Limb (tissue), 2 donors: ENCODE measurements at regions not wholly inside any gene's neighbourhood (a gene's known extent, or its start where the extent isn't known, plus 50 kb on each side); places are given as distances from the start of the nearest gene placed in this dataset.
A peak's percentile ranks its signal among the peaks of the same experiment; 100 is the strongest.

Experiments used
- DNase-seq, 2 donors: peaks; one replicate each; pipeline ENCODE4 v3.0.0-alpha.2; 2016; ENCODE audit errors: extremely low spot score in 2 of 2

DNA sequence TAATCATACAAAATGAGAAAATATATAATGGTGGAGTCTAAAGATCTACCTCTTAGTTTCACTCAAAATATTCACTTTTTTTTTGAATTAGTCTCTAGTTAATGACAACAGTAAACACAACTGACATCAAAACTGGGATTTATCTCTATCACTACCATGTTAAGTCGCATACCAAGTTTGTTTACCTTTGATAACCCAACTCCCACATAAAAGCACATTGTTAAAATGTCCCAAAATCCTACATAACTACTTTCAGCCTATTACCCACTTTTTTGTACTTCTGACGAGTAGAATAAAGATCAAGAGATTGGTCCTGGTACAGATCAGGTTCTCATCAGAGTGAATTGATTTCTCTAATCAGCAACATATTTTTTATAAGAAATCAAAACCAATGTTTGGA is 518.5 kb downstream of the EPHA3 start:
- no peak for DNase-seq

DNA sequence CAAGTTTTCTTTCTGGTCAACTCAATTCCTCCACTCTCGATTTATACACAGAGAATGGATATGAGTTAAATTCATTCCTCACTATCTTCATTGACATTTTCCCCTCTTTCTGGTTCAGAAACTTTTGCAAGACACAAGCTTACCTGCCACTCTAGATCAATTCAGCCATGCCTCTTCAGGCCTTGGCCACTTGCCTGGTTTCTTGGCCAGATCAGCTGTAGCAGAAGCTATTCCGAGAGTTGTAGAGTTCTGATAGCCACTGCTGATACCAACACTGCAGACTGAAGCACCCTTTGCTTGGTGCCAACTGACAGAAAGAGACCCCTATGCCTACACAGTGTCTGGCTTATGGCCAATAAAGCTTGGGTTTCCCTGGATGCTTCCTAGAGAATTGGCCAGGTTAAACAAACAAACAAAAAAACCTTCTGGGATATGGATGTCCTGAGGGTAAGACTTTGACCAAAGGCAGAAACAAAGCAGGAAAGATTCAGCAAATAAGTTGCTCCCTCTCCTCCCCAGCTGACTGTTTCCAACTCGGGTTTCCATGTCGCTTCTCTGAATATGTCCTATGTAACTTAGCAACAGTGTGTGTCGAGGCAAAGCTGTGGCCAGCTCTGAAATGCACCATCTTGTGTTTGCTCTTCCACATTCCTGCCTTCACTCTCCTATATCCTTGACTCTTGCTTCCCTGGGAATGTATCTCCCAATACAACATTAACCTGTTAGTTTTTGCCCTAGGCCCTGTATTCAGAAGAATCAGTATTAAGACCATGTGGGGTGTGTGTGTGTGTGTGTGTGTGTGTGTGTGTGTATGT is 521.6 kb downstream of the EPHA3 start:
- DNase-seq: no peak

DNA sequence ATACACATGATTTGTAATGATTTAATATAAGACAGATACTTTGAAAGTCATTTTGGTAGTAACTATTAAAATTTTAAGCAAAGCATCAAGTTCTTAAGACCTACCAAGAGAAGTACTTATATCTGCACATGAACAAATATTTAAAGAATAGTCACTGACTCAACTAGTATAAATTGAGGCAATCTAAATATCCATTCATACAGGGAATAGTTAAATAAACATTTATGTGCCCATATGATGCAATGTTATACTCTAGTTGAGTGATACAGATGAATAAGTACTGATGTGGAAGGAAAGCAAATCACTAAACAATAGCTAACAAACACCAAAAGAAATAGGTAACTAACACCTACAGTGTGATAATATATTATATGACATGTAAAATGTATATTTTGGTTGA is 527.7 kb downstream of the EPHA3 start:
- no peak for DNase-seq

DNA sequence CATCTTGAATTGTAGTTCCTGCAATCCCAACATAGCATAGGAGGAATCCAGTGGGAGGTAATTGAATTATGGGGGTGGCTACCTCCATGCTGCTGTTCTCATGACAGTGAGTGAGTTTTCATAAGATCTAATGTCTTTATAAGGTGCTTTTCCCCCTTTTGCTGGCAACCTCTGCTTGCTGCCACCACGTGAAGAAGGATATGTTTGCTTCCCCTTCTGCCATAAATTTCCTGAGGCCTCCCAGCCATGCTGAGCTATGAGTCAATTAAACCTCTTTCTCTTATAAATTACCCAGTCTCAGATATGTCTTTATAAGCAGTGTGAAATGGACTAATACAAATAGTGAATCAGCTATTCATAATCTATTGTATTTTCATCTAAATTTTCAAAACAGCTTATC is 537.3 kb downstream of the EPHA3 start:
- DNase-seq: no peak

DNA sequence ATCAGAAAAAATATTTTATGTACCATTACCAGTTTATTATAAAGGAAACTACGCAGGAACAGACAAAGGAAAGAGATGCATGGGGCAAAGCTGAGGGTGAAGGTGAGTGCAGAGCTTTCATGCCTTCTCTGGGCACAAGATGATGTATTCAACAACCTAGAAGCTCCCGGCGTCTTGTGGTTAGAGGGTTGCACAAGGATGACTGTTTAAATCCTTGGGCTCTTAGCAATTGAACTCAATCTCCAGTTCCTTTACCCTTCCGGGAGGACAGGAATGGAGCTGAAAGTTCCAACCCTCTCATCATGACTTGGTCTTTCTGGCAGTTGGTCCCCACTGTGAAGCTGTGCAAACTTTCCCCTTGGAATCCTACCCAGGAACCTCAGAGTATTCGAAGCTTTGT is 542.0 kb downstream of the EPHA3 start:
- DNase-seq: no peak

DNA sequence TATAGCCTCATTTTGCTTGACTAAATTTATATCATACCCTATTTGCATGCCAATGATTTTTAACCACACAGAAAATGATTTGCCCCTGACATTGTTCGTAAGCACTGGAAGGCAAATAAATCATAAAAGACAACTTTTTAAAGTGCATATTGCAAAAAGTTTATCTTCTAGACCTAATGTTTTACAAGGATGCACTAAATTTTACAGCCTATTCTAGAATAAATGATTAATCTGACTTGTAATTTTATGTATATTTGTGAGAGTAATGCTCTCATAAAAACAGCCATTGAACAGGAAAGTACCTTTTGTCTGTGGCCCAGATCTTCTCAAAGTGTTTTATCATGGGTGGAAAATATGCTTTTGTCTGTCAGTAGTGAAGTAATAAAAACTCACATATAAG is 546.6 kb downstream of the EPHA3 start:
- no peak for DNase-seq

DNA sequence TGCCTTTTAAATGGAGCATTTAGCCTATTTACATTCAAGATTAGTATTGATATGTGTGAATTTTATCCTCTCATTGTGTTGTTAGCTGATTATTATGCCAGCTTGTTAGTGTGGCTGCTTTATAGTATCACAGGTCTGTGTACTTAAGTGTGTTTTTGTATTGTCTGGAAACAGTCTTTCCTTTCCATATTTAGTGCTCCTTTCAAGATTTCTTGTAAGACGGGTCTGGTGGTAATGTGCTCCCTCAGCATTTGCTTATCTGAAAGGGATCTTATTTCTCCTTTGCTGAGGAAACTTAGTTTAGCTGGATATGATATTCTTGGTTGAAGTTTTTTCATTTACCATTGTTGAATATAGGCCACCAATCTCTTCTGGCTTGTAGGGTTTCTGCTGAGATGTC is 549.0 kb downstream of the EPHA3 start:
- DNase-seq: no peak

DNA sequence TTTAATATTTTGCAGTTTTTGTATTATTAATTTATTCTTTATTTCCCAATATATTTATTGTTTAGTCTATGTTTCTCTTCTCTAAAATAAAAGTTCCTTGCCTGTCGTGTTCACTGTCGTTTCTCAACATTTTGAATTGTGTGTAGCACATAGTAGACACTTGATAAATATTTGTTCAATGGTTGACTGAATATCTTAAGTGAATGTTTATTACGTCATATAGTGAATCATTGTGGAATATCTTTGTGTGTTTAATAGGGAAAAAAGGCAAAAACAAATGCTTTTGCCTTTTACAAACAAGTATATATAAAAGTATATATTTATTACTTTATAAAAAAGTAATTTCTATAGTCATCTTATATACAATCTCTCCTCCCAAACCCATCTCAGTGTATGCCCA is 572.3 kb downstream of the EPHA3 start:
- DNase-seq: no peak

DNA sequence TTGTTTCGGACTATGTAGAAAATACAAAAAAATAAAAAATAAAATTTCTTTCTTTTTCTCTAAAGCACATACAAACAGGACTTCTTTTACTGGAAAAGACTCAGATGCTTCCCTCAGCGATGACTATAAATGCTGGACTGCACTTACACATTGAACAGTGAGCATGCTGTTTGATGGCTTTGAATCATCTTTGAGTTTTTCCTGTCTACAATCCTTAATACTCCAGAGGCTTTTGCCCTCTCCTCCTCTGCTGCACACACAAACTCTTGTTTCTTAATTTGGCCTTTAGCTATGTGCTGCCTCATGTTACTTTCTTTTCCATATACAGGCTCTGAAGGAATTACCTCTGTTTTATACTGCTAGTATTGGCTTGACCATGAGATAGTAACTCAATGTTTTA is 575.1 kb downstream of the EPHA3 start:
- no peak for DNase-seq

DNA sequence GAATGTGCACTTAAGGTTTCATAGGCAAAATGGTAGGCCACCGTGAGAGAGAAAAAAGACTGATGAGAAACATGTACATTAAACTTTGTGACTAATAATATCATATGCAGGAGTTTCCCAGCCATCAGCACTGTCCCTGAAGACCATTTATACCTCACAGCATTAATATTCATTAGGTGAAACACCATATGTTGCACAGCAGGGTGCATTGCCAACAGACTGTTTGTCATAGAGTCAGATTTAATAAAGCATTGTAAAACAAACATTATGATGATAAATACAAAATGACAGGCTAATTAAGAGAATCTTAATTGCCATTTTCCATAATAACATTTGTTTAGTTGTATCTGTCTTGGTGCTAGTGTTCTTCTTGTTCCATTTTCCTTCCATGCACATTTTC is 578.3 kb downstream of the EPHA3 start:
- no peak for DNase-seq

DNA sequence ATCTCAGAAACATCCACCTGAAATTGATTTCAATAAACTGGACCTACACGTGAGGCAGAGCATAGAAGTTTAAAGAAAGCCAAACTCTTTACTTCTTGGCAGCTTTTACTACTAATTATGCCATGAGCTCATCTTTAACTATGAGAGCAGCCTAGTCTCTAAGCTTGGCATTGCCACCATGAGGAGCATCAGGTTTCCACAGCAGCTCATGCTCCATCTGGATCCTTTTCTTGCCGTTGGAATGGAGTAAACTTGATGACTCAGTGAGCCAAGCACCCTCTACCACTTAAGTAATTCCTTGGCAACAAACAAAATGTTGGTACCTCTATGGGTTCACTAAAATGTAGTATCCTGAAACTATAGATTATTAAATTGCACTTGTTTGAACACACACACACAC is 583.2 kb downstream of the EPHA3 start:
- DNase-seq: peak in 1 of 2 donors; percentile 26

DNA sequence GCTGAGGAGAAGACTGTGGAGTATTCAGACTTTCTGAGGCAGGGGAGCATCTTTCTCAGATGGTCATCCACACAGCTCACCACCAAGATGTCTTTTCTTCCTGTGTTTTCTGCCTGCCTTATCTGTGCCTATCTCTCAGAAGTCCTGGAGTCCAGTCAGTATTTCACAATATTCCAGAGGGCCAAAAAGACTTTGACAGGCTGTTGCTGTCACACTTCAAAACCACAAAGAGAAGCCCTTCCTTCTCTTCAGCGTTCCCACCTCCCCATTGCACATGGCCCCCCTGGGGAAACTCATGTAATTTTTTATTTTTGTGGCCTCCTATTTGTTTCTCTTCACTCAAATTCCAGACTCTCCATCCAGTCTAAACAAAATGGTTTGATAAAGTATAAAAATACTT is 585.2 kb downstream of the EPHA3 start:
- no peak for DNase-seq

DNA sequence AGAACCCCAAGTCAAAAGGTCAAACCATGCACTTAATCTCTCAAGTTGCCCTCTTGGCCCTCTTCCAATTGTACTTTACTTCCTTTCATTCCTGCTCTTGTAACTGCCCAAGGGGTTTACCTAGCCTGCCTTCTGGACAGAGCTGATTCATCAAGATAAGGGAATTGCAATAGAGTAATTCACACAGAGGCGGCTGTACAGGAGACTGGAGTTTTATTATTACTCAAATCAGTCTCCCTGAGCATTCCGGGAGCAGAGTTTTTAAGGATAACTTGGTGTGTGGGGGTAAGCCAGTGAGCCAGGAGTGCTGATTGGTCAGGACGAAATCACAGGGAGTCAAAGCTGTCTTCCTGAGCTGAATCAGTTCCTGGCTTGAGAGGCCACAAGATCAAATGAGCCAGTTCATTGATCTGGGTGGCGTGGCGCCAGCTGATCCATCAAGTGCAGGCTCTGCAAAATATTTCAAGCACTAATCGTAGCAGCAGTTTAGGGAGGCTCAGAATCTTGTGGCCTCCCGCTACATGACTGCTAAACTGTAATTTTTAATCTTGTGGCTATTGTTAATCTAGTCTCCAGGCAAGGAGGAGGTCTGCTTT is 590.0 kb downstream of the EPHA3 start:
- DNase-seq: no peak

DNA sequence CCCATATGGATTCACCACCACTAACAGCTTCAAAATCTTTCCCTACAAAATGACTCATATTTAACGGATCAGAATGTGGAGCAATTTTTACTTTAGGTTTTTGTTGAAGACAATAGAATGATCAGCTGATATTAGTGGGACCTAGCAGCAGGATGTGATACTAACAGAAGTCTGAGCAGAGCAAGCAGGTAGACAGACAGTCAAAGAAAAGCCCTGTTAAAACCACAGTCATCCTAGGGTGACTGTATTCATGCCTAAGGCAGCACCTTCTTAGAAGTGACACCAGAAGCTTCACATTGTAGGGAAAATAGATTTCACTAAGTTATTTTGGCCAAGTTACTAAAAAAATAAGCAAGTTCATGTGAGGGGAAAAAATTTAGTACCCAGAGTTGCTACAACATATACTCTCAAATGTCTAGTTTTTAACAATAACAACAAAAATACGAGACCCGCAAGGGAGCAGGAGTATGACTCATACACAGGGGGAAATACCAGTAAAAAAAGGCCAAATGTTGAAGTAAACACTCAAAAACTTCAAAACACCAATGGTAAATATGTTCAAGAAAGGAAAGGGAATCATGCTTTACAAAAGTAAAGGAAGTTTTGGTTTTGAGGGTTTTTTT is 590.9 kb downstream of the EPHA3 start:
- DNase-seq: no peak

DNA sequence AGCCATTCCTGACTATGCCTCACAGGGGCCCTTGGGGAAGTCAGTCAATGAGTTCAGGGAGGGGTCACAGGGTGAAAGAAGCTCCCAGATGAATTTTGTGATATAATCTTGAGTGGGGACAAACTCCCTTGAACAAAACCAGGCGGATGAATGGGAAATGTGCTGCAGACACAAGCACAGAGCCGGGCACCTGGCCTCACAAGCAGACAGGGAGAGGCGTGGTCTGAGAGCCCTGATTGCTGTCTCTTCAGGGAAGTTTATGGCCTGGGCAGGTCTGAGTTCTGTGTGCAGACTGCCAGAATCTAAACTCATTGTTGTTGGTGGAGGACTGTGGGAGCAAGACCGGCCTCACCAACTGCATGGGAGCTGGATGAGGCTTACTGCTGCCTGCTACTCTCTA is 591.8 kb downstream of the EPHA3 start:
- no peak for DNase-seq

DNA sequence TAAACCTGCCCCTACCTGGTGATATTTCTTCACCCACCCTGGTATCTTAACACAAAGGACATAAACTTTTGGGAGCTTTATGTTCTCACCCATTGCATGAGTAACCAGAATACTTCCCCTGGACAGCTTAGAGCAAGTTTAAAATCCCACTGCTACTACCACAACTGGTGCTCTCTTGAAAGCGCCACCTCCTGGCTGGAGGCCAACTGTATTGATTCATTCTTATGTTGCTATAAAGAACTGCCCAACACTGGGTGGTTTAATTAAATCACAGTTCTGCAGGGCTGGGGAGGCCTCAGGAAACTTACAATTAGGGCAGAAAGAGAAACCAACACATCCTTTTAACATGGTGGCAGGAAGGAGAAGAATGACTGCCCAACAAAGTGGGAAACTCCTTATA is 592.4 kb downstream of the EPHA3 start:
- DNase-seq: no peak

DNA sequence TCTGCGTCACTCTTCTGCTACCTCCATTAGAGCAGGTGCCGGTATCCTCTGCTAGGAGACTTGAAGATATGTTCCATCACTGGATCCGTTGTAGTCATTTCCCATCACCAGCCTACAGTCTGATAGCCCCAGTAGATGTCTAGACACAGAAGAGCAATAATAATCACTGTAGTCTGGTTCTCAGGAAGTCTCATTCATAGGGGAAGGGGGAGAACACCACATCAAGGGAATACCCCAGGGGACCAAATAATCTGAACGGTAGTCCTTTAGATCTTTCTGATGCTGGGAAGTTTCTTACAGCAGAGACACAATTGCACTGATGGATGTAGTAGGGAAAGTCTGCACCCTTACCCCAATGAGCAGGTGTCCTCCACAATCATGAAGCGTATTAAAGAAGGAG is 595.0 kb downstream of the EPHA3 start:
- no peak for DNase-seq

DNA sequence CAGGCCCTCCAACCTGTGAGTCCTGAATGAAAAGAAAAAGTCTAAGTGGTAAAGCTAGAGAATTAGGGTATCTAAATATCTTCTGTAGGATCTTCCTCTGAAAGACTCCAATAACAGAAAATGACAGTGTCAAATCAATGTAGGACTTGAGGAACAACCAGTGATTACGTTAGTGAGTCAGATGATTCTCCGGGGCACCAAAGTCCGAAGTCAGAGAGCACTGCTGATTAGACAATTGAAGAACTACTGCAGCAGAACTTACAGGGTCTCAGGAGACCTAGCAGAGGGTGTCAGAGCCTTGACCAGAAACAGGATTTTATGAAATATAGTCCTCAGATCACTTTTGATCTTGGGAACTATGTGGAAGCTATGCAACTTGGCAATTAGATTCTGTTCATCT is 605.8 kb downstream of the EPHA3 start:
- DNase-seq: no peak

DNA sequence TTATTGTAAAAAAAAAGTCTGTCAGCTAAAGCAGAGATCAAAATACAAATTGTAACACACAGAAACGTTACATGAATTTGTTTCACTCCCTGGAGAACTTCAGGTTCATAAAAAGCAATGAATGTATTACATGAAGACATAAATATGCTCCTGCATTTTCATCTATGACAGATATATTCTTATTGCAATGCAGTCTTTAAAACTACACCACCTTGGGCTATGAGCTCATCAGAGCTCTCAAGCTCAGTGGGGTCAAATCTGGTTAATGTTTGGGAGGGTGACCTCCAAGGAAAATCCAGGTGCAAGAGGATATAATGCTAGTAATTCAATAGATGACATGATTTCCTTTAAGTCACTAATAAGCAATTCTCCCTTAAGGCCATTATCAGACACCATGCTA is 606.8 kb downstream of the EPHA3 start:
- no peak for DNase-seq

DNA sequence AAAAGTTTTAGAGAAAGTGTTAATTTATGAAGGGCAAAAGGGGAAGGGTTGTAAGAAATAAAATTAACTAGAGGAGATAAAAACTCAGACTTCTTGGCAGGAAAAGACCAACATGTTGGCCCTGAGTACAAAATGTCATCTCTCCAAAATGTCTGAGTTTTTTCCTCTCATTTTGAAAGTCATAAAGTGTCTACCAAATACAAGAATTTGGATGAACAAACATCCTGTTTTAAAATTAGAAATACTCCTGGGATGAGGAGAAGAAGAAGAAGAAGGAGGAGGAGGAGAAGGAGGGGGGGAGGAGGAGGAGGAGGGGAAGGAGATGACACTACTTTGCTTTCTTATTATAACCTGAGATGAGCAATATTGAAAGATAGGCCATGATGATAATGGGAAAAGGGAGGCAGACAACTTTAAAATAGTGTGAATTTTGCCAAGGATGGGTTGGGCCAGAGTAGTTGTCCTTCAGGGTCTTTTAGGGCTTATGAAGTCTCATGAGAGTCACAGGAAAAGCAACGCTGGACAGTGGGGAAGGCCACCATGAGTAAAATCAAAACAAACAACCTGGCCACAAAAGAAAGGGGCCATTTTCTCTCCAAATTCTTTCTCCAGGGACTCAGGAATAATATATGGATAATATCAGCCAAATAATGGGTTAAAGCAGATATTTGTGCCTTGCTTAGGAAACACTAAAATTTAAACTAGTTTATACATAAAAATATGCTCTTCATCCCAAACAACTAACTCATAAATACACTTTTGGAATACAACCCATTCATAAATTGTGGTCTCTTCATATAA is 632.9 kb downstream of the EPHA3 start:
- DNase-seq: no peak

DNA sequence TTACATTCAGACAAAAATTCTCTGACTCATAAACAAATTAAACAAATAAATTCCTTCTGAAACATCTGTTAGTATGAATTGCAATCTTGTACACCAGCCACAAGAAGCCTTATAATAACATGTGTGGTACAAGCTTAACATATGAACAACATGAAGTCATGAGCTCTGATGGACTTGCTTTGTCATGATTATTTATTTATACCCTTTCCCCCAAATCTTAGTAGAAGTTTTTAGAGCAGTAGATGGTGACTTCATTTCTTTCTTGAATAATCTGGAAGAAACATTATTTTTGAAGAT is 633.4 kb downstream of the EPHA3 start:
- DNase-seq: no peak

DNA sequence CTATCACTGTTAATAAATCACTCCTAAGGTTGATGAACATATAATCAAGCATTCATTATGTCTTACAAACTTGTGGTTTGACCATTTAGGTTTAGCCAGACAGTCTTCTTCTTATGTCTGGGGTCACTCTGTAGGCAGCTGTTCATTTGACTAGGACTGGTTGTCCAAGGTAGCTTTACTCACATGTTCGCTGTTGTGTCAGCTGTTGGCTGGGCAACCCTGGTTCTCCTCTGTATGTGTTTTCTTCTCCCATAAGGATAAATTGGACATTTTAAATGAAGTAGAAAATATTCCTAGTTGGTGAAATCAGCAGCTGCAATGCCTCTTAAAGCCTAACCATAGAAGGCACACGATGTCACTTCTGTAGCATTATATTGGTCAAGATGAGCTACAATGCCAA is 635.1 kb downstream of the EPHA3 start:
- no peak for DNase-seq
